Colonic mucosa (tissue), 4 donors: ENCODE measurements at regions not wholly inside any gene's neighbourhood (a gene's known extent, or its start where the extent isn't known, plus 50 kb on each side); places are given as distances from the start of the nearest gene placed in this dataset.
"Not testable (repeated sequence)": the region's sequence is repeated elsewhere in the genome, so short reads cannot be mapped to it uniquely, and the experiment has no call there.

Source experiments
- DNase-seq: peaks from one replicate; pipeline ENCODE4 v3.0.0-alpha.2; 2020
- H3K27ac ChIP-seq: fragments of 200-600 bp; one replicate; pipeline ENCODE4 v1.8.0; 2021
- H3K27me3 ChIP-seq: fragments of 200-600 bp; one replicate; pipeline ENCODE4 v1.8.0; 2021
- H3K36me3 ChIP-seq: fragments of 200-600 bp; one replicate; pipeline ENCODE4 v1.8.0; 2021
- H3K4me1 ChIP-seq: fragments of 200-600 bp; one replicate; pipeline ENCODE4 v1.8.0; 2021; ENCODE audit warnings: mild to moderate bottlenecking
- H3K4me3 ChIP-seq: fragments of 200-600 bp; one replicate; pipeline ENCODE4 v1.8.0; 2021
- H3K9ac ChIP-seq, 2 donors: one replicate each; pipeline ENCODE4 v1.7.0; 2013; ENCODE audit warnings: control low read depth in 2 of 2, low read depth in 2 of 2, low read length in 2 of 2
- H3K9me3 ChIP-seq: fragments of 200-600 bp; one replicate; pipeline ENCODE4 v1.8.0; 2021
- intact Hi-C: fragments of 100-400 bp; cut with DNase I; formaldehyde crosslinking; loops from one replicate; pipeline ENCODE4 v1.14.1; 2022
- TF ChIP-seq, protein P1 (sequence below): fragments of 200-600 bp; IDR thresholded peaks from one replicate; pipeline ENCODE4 v1.8.0; 2022; ENCODE audit warnings: antibody characterized with exemption, mild to moderate bottlenecking
- donor health status: healthy.
- donor health status: DM: no; HTN: no; CAD: no.
- donor health status: DM: no; HTN: no; CAD: no.

DNA sequence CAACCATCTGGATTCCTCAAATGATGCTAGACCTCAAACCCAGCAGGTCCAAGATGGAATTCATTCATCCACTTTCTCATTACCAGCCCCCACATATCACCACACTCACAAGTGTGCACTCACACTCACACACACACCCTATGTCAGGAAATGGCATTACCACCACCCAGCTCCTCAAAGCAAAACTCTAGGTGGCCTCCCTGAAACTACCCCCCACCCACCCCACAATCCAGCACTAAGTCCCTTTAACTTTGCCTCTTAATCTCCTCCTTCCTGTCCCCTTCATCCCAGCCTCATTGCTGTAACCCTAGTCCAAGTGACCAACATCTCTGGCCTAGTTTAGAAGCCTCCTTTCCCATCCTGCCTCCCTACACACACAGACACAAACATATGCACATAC is 109.4 kb downstream of the TNFAIP3 start:
- Histone ChIP-seq H3K27ac (no peak overlapping the region), H3K4me3 (no peak overlapping the region), H3K36me3 (no peaks in the 10 kb centered on the region), H3K9me3 (no peaks in the 10 kb centered on the region), H3K4me1 (no peaks in the 10 kb centered on the region), H3K27me3 (no peaks in the 10 kb centered on the region), H3K9ac (no peak overlapping the region)
- TF ChIP-seq, protein P1, sequence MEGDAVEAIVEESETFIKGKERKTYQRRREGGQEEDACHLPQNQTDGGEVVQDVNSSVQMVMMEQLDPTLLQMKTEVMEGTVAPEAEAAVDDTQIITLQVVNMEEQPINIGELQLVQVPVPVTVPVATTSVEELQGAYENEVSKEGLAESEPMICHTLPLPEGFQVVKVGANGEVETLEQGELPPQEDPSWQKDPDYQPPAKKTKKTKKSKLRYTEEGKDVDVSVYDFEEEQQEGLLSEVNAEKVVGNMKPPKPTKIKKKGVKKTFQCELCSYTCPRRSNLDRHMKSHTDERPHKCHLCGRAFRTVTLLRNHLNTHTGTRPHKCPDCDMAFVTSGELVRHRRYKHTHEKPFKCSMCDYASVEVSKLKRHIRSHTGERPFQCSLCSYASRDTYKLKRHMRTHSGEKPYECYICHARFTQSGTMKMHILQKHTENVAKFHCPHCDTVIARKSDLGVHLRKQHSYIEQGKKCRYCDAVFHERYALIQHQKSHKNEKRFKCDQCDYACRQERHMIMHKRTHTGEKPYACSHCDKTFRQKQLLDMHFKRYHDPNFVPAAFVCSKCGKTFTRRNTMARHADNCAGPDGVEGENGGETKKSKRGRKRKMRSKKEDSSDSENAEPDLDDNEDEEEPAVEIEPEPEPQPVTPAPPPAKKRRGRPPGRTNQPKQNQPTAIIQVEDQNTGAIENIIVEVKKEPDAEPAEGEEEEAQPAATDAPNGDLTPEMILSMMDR: no peak
- intact Hi-C loops: loop anchor here (10.0 kb wide), 1 partner anchor 272 kb away; no protein-coding TSS in a partner anchor
- DNase-seq: no peak

- TF ChIP-seq, protein P1: no peak
- no peaks in the 10 kb centered on the region for H3K36me3 ChIP-seq
- no peak overlapping the region for H3K9ac ChIP-seq
- no peak overlapping the region for H3K4me3 ChIP-seq
- no peak overlapping the region for H3K27ac ChIP-seq
- no peaks in the 10 kb centered on the region for H3K9me3 ChIP-seq
- DNase-seq: no peak
- H3K4me1 ChIP-seq: no peaks in the 10 kb centered on the region
- intact Hi-C loops: loop anchor here (10.0 kb wide), 1 partner anchor 272 kb away; no protein-coding TSS in a partner anchor
- no peaks in the 10 kb centered on the region for H3K27me3 ChIP-seq
Measured at GRCh38 chr6:137977206-137977605, 110.1 kb downstream of the TNFAIP3 start.

- Histone ChIP-seq H3K4me3 (no peak overlapping the region), H3K27me3 (no peaks in the 10 kb centered on the region)
- intact Hi-C loops: loop anchor here (10.0 kb wide), 1 partner anchor 273 kb away; no protein-coding TSS in a partner anchor
Measured at GRCh38 chr6:137977814-137978213, 110.8 kb downstream of the TNFAIP3 start.

GRCh38 chr6:137978252-137978896 is 111.3 kb downstream of the TNFAIP3 start:
- intact Hi-C loops: loop anchor here (10.0 kb wide), 1 partner anchor 274 kb away; no protein-coding TSS in a partner anchor
- H3K27ac ChIP-seq: peak overlapping the region; percentile 63

More at GRCh38 chr6:137977814-137978213, 110.8 kb downstream of the TNFAIP3 start:
- Histone ChIP-seq H3K36me3 (no peaks in the 10 kb centered on the region), H3K9me3 (no peaks in the 10 kb centered on the region), H3K9ac (no peak overlapping the region), H3K4me1 (no peaks in the 10 kb centered on the region), H3K27ac (no peak overlapping the region)
- no peak for DNase-seq
- TF ChIP-seq, protein P1: no peak

GRCh38 chr6:137979263-137979662 is 112.2 kb downstream of the TNFAIP3 start:
- not testable (repeated sequence) for H3K4me1 ChIP-seq, H3K9me3 ChIP-seq, H3K4me3 ChIP-seq, H3K9ac ChIP-seq, H3K36me3 ChIP-seq, H3K27me3 ChIP-seq, DNase-seq, H3K27ac ChIP-seq
- intact Hi-C loops: loop anchor here (10.0 kb wide), 1 partner anchor 274 kb away; no protein-coding TSS in a partner anchor

More at GRCh38 chr6:137978252-137978896, 111.3 kb downstream of the TNFAIP3 start:
- Histone ChIP-seq H3K4me3 (no peak overlapping the region), H3K4me1 (no peaks in the 10 kb centered on the region), H3K9me3 (no peaks in the 10 kb centered on the region), H3K27me3 (no peaks in the 10 kb centered on the region), H3K9ac (no peak overlapping the region), H3K36me3 (no peaks in the 10 kb centered on the region)
- TF ChIP-seq, protein P1: no peak
- peak; percentile 55 for DNase-seq

DNA sequence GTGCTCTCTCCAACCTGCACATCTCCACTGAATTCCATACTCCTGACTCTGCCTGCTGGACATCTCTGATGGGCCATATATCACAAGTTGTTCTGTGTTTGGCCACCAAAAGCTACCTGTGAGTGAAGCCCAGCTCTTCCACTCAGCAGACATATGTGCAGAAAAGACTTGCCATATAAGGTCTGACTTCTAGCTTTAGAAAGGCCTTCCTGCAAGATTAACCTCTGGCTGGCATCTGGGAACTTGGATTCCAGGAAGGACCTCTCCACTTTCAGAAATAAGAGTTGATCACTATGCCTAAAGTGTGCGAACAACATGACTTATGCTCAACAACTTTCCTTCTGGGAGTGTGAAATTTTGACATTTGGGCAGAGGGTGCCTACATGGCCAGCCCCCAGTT is 113.7 kb downstream of the TNFAIP3 start:
- no peak for DNase-seq
- H3K4me3 ChIP-seq: no peak overlapping the region
- no peaks in the 10 kb centered on the region for H3K27me3 ChIP-seq
- H3K4me1 ChIP-seq: no peaks in the 10 kb centered on the region
- H3K9me3 ChIP-seq: no peaks in the 10 kb centered on the region
- H3K36me3 ChIP-seq: no peaks in the 10 kb centered on the region
- TF ChIP-seq, protein P1: no peak
- intact Hi-C loops: no loop called here
- no peak overlapping the region for H3K9ac ChIP-seq
- H3K27ac ChIP-seq: no peak overlapping the region
